B cell (primary cell): ENCODE measurements at regions not wholly inside any gene's neighbourhood (a gene's known extent, or its start where the extent isn't known, plus 50 kb on each side); places are given as distances from the start of the nearest gene placed in this dataset.
"Not testable (repeated sequence)": the region's sequence is repeated elsewhere in the genome, so short reads cannot be mapped to it uniquely, and the experiment has no call there.

Experiments used
- ATAC-seq: fragments of 200-7000 bp; cut with Tn5 transposase; one replicate; pipeline ENCODE4 v1.10.0; 2021; ENCODE audit warnings: low read depth, mild to moderate bottlenecking, moderate number of reproducible peaks, moderate library complexity
- CTCF ChIA-PET: fragments of 350-600 bp; sonication (Branson Sonifier 250); formaldehyde crosslinking; loops from one replicate; lab custom pipeline; 2021; ENCODE audit warnings: antibody characterized with exemption, inconsistent platforms; lab: Charles Lee
- POLR2A ChIA-PET: fragments of 350-600 bp; sonication (Branson Sonifier 250); formaldehyde crosslinking; loops from one replicate; lab custom pipeline; 2021; ENCODE audit warnings: antibody characterized with exemption; lab: Charles Lee
- DNase-seq: peaks from one replicate; pipeline ENCODE4 v3.0.0; 2013
- H2AFZ ChIP-seq: 2 replicates; pipeline ENCODE4 v1.6.1; 2012; ENCODE audit warnings: mild to moderate bottlenecking, low read depth, low read length; ENCODE audit not compliant: insufficient read depth, poor library complexity, severe bottlenecking
- H3K27ac ChIP-seq, 2 donors: 1 replicate in 1 of 2; 2 replicates in 1 of 2; pipeline ENCODE4 v1.5.1; 2012 to 2013; ENCODE audit warnings: low read length in 2 of 2, mild to moderate bottlenecking in 2 of 2, moderate library complexity in 1 of 2
- H3K27me3 ChIP-seq, 4 experiments: fragments of 200-600 bp in 1 of 4; sonication (generic) in 1 of 4; replicated peaks in 1 of 4; 1 replicate in 2 of 4; 2 replicates in 2 of 4; pipeline versions ENCODE4 v1.6.1 to v1.7.0; 2013 to 2016; ENCODE audit warnings: low read length in 3 of 4, mild to moderate bottlenecking in 2 of 4, mixed read lengths in 1 of 4, moderate library complexity in 1 of 4; ENCODE audit not compliant: insufficient read depth in 4 of 4, control insufficient read depth in 3 of 4; ENCODE audit errors: control extremely low read depth in 1 of 4
- H3K36me3 ChIP-seq, 2 experiments: replicated peaks in 1 of 2; 1 replicate in 1 of 2; 2 replicates in 1 of 2; pipeline versions ENCODE4 v1.6.1 to v1.7.1; 2013; ENCODE audit warnings: low read length in 1 of 2; ENCODE audit not compliant: insufficient read depth in 2 of 2, control insufficient read depth in 1 of 2; ENCODE audit errors: control extremely low read depth in 1 of 2, extremely low read depth in 1 of 2
- H3K4me1 ChIP-seq, 2 donors: fragments of 200-600 bp in 1 of 2; sonication (generic) in 1 of 2; 1 replicate in 1 of 2; 2 replicates in 1 of 2; pipeline versions ENCODE4 v1.5.1 to v1.6.1; 2013 to 2017; ENCODE audit warnings: low read length in 2 of 2; ENCODE audit not compliant: control insufficient read depth in 2 of 2, insufficient read depth in 2 of 2
- H3K4me2 ChIP-seq: replicated peaks from 2 replicates; pipeline ENCODE3; 2012; ENCODE audit warnings: mild to moderate bottlenecking, low read depth, low read length; ENCODE audit not compliant: poor library complexity, severe bottlenecking
- H3K4me3 ChIP-seq, 5 experiments: fragments of 200-600 bp in 1 of 5; sonication (generic) in 1 of 5; 1 replicate in 3 of 5; 2 replicates in 2 of 5; pipeline versions ENCODE4 v1.5.1 to v1.7.0; 2011 to 2016; ENCODE audit warnings: low read length in 4 of 5, mild to moderate bottlenecking in 4 of 5, low read depth in 2 of 5, control low read depth in 1 of 5, moderate library complexity in 1 of 5; ENCODE audit not compliant: insufficient read depth in 1 of 5; ENCODE audit errors: control extremely low read depth in 1 of 5, extremely low read depth in 1 of 5
- H3K79me2 ChIP-seq: fragments of 200-600 bp; sonication (generic); one replicate; pipeline ENCODE4 v1.6.0; 2016; ENCODE audit warnings: low read length; ENCODE audit not compliant: control insufficient read depth, insufficient read depth
- H3K9ac ChIP-seq: fragments of 200-600 bp; sonication (generic); 2 replicates; pipeline ENCODE4 v1.6.1; 2017; ENCODE audit warnings: mild to moderate bottlenecking, low read length, moderate library complexity
- H3K9me3 ChIP-seq, 3 donors: one replicate each; pipeline versions ENCODE4 v1.6.1 to v1.7.1; 2013; ENCODE audit warnings: low read length in 2 of 3; ENCODE audit not compliant: control insufficient read depth in 2 of 3, insufficient read depth in 1 of 3; ENCODE audit errors: control extremely low read depth in 1 of 3
- H4K20me1 ChIP-seq: 2 replicates; pipeline ENCODE4 v1.6.0; 2012; ENCODE audit warnings: mild to moderate bottlenecking, low read length; ENCODE audit not compliant: insufficient read depth, control insufficient read depth, poor library complexity, severe bottlenecking
- H3K27ac Mint-ChIP-seq: one replicate; pipeline ENCODE4 v1.8.0; 2021; ENCODE audit warnings: mixed read lengths
- H3K27me3 Mint-ChIP-seq: one replicate; pipeline ENCODE4 v1.8.0; 2021; ENCODE audit warnings: mixed read lengths
- H3K4me1 Mint-ChIP-seq: one replicate; pipeline ENCODE4 v1.8.0; 2021; ENCODE audit warnings: mixed read lengths
- H3K4me3 Mint-ChIP-seq: one replicate; pipeline ENCODE4 v1.8.0; 2021; ENCODE audit warnings: mixed read lengths
- H3K9me3 Mint-ChIP-seq: one replicate; pipeline ENCODE4 v1.8.0; 2022; ENCODE audit warnings: mixed read lengths; ENCODE audit not compliant: insufficient read depth
- CTCF ChIP-seq: fragments of 200-600 bp; IDR thresholded peaks from one replicate; pipeline ENCODE4 v1.8.0; 2022; ENCODE audit warnings: antibody characterized with exemption, mild to moderate bottlenecking
- WGBS: methylation state at CpG from one replicate; pipeline ENCODE4 v1.1.5; 2013; ENCODE audit warnings: missing lambda C conversion rate; ENCODE audit not compliant: insufficient coverage; 5-methylcytosine and 5-hydroxymethylcytosine counted together
- intact Hi-C: fragments of 100-400 bp; cut with micrococcal nuclease; formaldehyde crosslinking; loops from one replicate; pipeline ENCODE4 v1.10.0; 2022

GRCh38 chr12:7588742-7589329, 76.9 kb downstream of the APOBEC1 start:
- ATAC-seq, H3K4me1 ChIP-seq, H3K9ac ChIP-seq, H3K27ac Mint-ChIP-seq, H3K9me3 ChIP-seq, H2AFZ ChIP-seq, H3K4me3 Mint-ChIP-seq, H3K79me2 ChIP-seq, H3K4me2 ChIP-seq, H3K27me3 ChIP-seq, H3K27ac ChIP-seq, H3K36me3 ChIP-seq, H4K20me1 ChIP-seq, CTCF ChIA-PET, H3K4me3 ChIP-seq, H3K9me3 Mint-ChIP-seq, POLR2A ChIA-PET, H3K4me1 Mint-ChIP-seq: not testable (repeated sequence)
- DNase-seq: peak; percentile 40
- TF ChIP-seq CTCF: peak; percentile 48
- intact Hi-C loops: loop anchor here (1.0 kb wide), 1 partner anchor 49 kb away; no protein-coding TSS in a partner anchor
- peaks cover 33% of the 10 kb centered on the region for H3K27me3 Mint-ChIP-seq
- WGBS: no CpG with 5 or more reads among the region's 4 CpGs

- H3K4me2 ChIP-seq, H3K4me1 Mint-ChIP-seq, POLR2A ChIA-PET, H4K20me1 ChIP-seq, ATAC-seq, H3K36me3 ChIP-seq, H3K4me3 ChIP-seq, H2AFZ ChIP-seq, H3K4me3 Mint-ChIP-seq, H3K9ac ChIP-seq, H3K27me3 ChIP-seq, DNase-seq, H3K27ac Mint-ChIP-seq, H3K27ac ChIP-seq, H3K4me1 ChIP-seq, H3K9me3 ChIP-seq, intact Hi-C loops, CTCF ChIA-PET, H3K79me2 ChIP-seq: not testable (repeated sequence)
- 92% methylated on average over 1 of the region's 1 CpG for WGBS
- peaks cover 12% of the 10 kb centered on the region for H3K9me3 Mint-ChIP-seq
- H3K27me3 Mint-ChIP-seq: peaks cover 24% of the 10 kb centered on the region
These were observed 80.6 kb upstream of the CD163 start for GRCh38 chr12:7584137-7584536.
